Mesothelial cell of epicardium (in vitro differentiated cells): ENCODE measurements at regions not wholly inside any gene's neighbourhood (a gene's known extent, or its start where the extent isn't known, plus 50 kb on each side); places are given as distances from the start of the nearest gene placed in this dataset.

ENCODE experiments used
- DNase-seq, 2 experiments: peaks; one replicate each; pipeline ENCODE4 v3.0.0; 2021; ENCODE audit warnings: low spot score in 2 of 2; ENCODE audit not compliant: unreplicated experiment in 2 of 2
- H3K27ac Mint-ChIP-seq: 2 replicates; pipeline ENCODE4 v1.8.0; 2021; ENCODE audit warnings: mixed read lengths
- H3K27me3 Mint-ChIP-seq: 2 replicates; pipeline ENCODE4 v1.8.0; 2021; ENCODE audit warnings: low read depth, mixed read lengths
- H3K36me3 Mint-ChIP-seq: 2 replicates; pipeline ENCODE4 v1.8.0; 2021; ENCODE audit warnings: mixed read lengths
- H3K4me1 Mint-ChIP-seq: 2 replicates; pipeline ENCODE4 v1.8.0; 2021; ENCODE audit warnings: mixed read lengths
- H3K4me3 Mint-ChIP-seq: 2 replicates; pipeline ENCODE4 v1.8.0; 2021; ENCODE audit warnings: mild to moderate bottlenecking, moderate library complexity, mixed read lengths
- H3K9me3 Mint-ChIP-seq: 2 replicates; pipeline ENCODE4 v1.8.0; 2021; ENCODE audit warnings: mixed read lengths
- CTCF ChIP-seq: fragments of 200-600 bp; sonication (generic); IDR thresholded peaks from one replicate; pipeline ENCODE4 v1.5.0; 2021; ENCODE audit warnings: antibody characterized with exemption; ENCODE audit not compliant: unreplicated experiment

GRCh38 chr12:34298971-34299801 is 276.9 kb downstream of the ALG10 start:
- TF ChIP-seq CTCF: no peak
- Mint-ChIP-seq H3K9me3 (peaks cover 85% of the 10 kb centered on the region), H3K4me3 (no peak overlapping the region), H3K27ac (no peak overlapping the region), H3K36me3 (peaks cover 21% of the 10 kb centered on the region), H3K27me3 (no peaks in the 10 kb centered on the region), H3K4me1 (no peaks in the 10 kb centered on the region)
- no peak for DNase-seq

GRCh38 chr12:34299802-34300193 is 277.5 kb downstream of the ALG10 start:
- H3K36me3 Mint-ChIP-seq: peaks cover 22% of the 10 kb centered on the region
- no peak for DNase-seq
- no peaks in the 10 kb centered on the region for H3K4me1 Mint-ChIP-seq
- no peaks in the 10 kb centered on the region for H3K27me3 Mint-ChIP-seq
- H3K27ac Mint-ChIP-seq: no peak overlapping the region
- H3K9me3 Mint-ChIP-seq: peaks cover 85% of the 10 kb centered on the region
- H3K4me3 Mint-ChIP-seq: no peak overlapping the region
- no peak for TF ChIP-seq CTCF

GRCh38 chr12:34300376-34301250 is 278.3 kb downstream of the ALG10 start:
- Mint-ChIP-seq H3K27ac (no peak overlapping the region), H3K4me1 (no peaks in the 10 kb centered on the region), H3K9me3 (peaks cover 85% of the 10 kb centered on the region), H3K4me3 (no peak overlapping the region), H3K27me3 (no peaks in the 10 kb centered on the region), H3K36me3 (peaks cover 21% of the 10 kb centered on the region)
- DNase-seq: no peak
- TF ChIP-seq CTCF: no peak

GRCh38 chr12:34301251-34302130 is 279.2 kb downstream of the ALG10 start:
- Mint-ChIP-seq H3K36me3 (peaks cover 21% of the 10 kb centered on the region), H3K4me1 (no peaks in the 10 kb centered on the region), H3K9me3 (peaks cover 90% of the 10 kb centered on the region), H3K4me3 (no peak overlapping the region), H3K27ac (no peak overlapping the region), H3K27me3 (no peaks in the 10 kb centered on the region)
- DNase-seq: no peak
- TF ChIP-seq CTCF: no peak

- Mint-ChIP-seq H3K36me3 (peaks cover 21% of the 10 kb centered on the region), H3K9me3 (peaks cover 92% of the 10 kb centered on the region), H3K4me1 (no peaks in the 10 kb centered on the region), H3K27ac (no peak overlapping the region), H3K27me3 (no peaks in the 10 kb centered on the region), H3K4me3 (no peak overlapping the region)
- TF ChIP-seq CTCF: no peak
- DNase-seq: no peak
Observed at GRCh38 chr12:34302131-34302885, 280.0 kb downstream of the ALG10 start.
